Small intestine (tissue), 7 donors: ENCODE measurements at regions not wholly inside any gene's neighbourhood (a gene's known extent, or its start where the extent isn't known, plus 50 kb on each side); places are given as distances from the start of the nearest gene placed in this dataset.

ENCODE experiments used
- DNase-seq, 2 donors: peaks; one replicate each; pipeline versions ENCODE4 v3.0.0 to v3.0.0-alpha.2; 2013
- FAIRE-seq: peaks from 2 replicates; lab custom pipeline; 2012; peaks lifted over from hg19 to GRCh38; lab: Jason Lieb, UNC
- H3K27ac ChIP-seq, 3 donors: one replicate each; pipeline ENCODE4 v1.5.1; 2013; ENCODE audit warnings: low read length in 2 of 3, mild to moderate bottlenecking in 2 of 3, control low read depth in 1 of 3, inconsistent platforms in 1 of 3, low read depth in 1 of 3, moderate library complexity in 1 of 3
- H3K27me3 ChIP-seq, 3 donors: one replicate each; pipeline ENCODE4 v1.6.1; 2013; ENCODE audit warnings: low read length in 3 of 3, inconsistent platforms in 1 of 3; ENCODE audit not compliant: control insufficient read depth in 3 of 3, insufficient read depth in 3 of 3
- H3K36me3 ChIP-seq, 3 donors: one replicate each; pipeline ENCODE4 v1.6.1; 2013; ENCODE audit warnings: low read length in 3 of 3, inconsistent platforms in 1 of 3, low read depth in 1 of 3, mild to moderate bottlenecking in 1 of 3, moderate library complexity in 1 of 3; ENCODE audit not compliant: control insufficient read depth in 3 of 3, insufficient read depth in 2 of 3
- H3K4me1 ChIP-seq, 3 donors: one replicate each; pipeline ENCODE4 v1.6.1; 2013; ENCODE audit warnings: low read length in 2 of 3, inconsistent platforms in 1 of 3, low read depth in 1 of 3, mild to moderate bottlenecking in 1 of 3, moderate library complexity in 1 of 3; ENCODE audit not compliant: control insufficient read depth in 3 of 3, insufficient read depth in 2 of 3
- H3K4me3 ChIP-seq, 3 donors: one replicate each; pipeline ENCODE4 v1.5.1; 2013; ENCODE audit warnings: low read length in 3 of 3, control low read depth in 1 of 3, inconsistent platforms in 1 of 3, low read depth in 1 of 3, mild to moderate bottlenecking in 1 of 3, moderate library complexity in 1 of 3
- H3K9me3 ChIP-seq, 2 donors: one replicate each; pipeline ENCODE4 v1.6.1; 2013; ENCODE audit warnings: low read depth in 1 of 2, low read length in 1 of 2; ENCODE audit not compliant: control insufficient read depth in 2 of 2, insufficient read depth in 1 of 2
- WGBS, 3 donors: extraction: QIAGEN DNeasy Blood & Tissue Kit; methylation state at CpG; one replicate each; pipeline ENCODE4 v1.1.7; 2013; 5-methylcytosine and 5-hydroxymethylcytosine counted together
- donor health status: healthy with polysubstance abuse.
- donor health status: control.
- donor health status: control.
- donor health status: Bipolar disorder and iron deficiency.
- donor health status: healthy.

GRCh38 chr3:6249679-6250078 lies 611.2 kb upstream of the GRM7 start:
- FAIRE-seq (no peak), DNase-seq (no peak)
- Histone ChIP-seq H3K27me3 (no peaks in the 10 kb centered on the region), H3K36me3 (no peaks in the 10 kb centered on the region), H3K9me3 (no peaks in the 10 kb centered on the region), H3K27ac (no peak overlapping the region), H3K4me1 (no peaks in the 10 kb centered on the region), H3K4me3 (no peak overlapping the region)
- 77 to 81% (median 77%) methylated on average over 3 of the region's 3 CpGs for WGBS, 3 donors

GRCh38 chr3:6250167-6250566 lies 610.7 kb upstream of the GRM7 start:
- DNase-seq (no peak), FAIRE-seq (no peak)
- H3K4me1 ChIP-seq, result no peaks in the 10 kb centered on the region
- H3K27me3 ChIP-seq, result no peaks in the 10 kb centered on the region
- H3K36me3 ChIP-seq, result no peaks in the 10 kb centered on the region
- H3K27ac ChIP-seq, result no peak overlapping the region
- H3K9me3 ChIP-seq, result no peaks in the 10 kb centered on the region
- H3K4me3 ChIP-seq, result no peak overlapping the region

GRCh38 chr3:6251612-6252400 lies 609.1 kb upstream of the GRM7 start:
- FAIRE-seq, result no peak
- 56 to 69% (median 68%) methylated on average over 2 of the region's 2 CpGs for WGBS, 3 donors
- Histone ChIP-seq H3K36me3 (no peaks in the 10 kb centered on the region), H3K4me3 (no peak overlapping the region), H3K27ac (no peak overlapping the region), H3K9me3 (no peaks in the 10 kb centered on the region), H3K27me3 (no peaks in the 10 kb centered on the region), H3K4me1 (no peaks in the 10 kb centered on the region)
- DNase-seq, result no peak

GRCh38 chr3:6254490-6254889 lies 606.4 kb upstream of the GRM7 start:
- H3K4me3 ChIP-seq, result no peak overlapping the region
- DNase-seq (no peak), FAIRE-seq (no peak)
- WGBS, 3 donors, result 92 to 94% (median 93%) methylated on average over 1 of the region's 1 CpG
- no peaks in the 10 kb centered on the region for H3K36me3 ChIP-seq
- H3K4me1 ChIP-seq, result no peaks in the 10 kb centered on the region
- no peak overlapping the region for H3K27ac ChIP-seq
- no peaks in the 10 kb centered on the region for H3K27me3 ChIP-seq
- no peaks in the 10 kb centered on the region for H3K9me3 ChIP-seq

GRCh38 chr3:6255229-6255628 lies 605.7 kb upstream of the GRM7 start:
- no peak overlapping the region for H3K4me3 ChIP-seq
- no peak overlapping the region for H3K27ac ChIP-seq
- 96 to 97% (median 96%) methylated on average over 6 of the region's 6 CpGs for WGBS, 3 donors
- FAIRE-seq (no peak), DNase-seq (no peak)
- no peaks in the 10 kb centered on the region for H3K9me3 ChIP-seq
- no peaks in the 10 kb centered on the region for H3K27me3 ChIP-seq
- no peaks in the 10 kb centered on the region for H3K36me3 ChIP-seq
- H3K4me1 ChIP-seq, result no peaks in the 10 kb centered on the region

GRCh38 chr3:6260551-6261191 lies 600.2 kb upstream of the GRM7 start:
- Histone ChIP-seq H3K4me1 (no peaks in the 10 kb centered on the region), H3K27ac (no peak overlapping the region), H3K36me3 (no peaks in the 10 kb centered on the region), H3K9me3 (no peaks in the 10 kb centered on the region), H3K27me3 (no peaks in the 10 kb centered on the region), H3K4me3 (no peak overlapping the region)
- no peak for DNase-seq
- 80 to 83% (median 82%) methylated on average over 5 of the region's 5 CpGs for WGBS, 3 donors
- no peak for FAIRE-seq

- FAIRE-seq (no peak), DNase-seq (no peak)
- Histone ChIP-seq H3K9me3 (no peaks in the 10 kb centered on the region), H3K36me3 (no peaks in the 10 kb centered on the region), H3K27ac (no peak overlapping the region), H3K4me3 (no peak overlapping the region), H3K27me3 (no peaks in the 10 kb centered on the region), H3K4me1 (no peaks in the 10 kb centered on the region)
- 53 to 65% (median 54%) methylated on average over 2 of the region's 2 CpGs for WGBS, 3 donors
Measured at GRCh38 chr3:6262010-6262409, 598.9 kb upstream of the GRM7 start.

- Histone ChIP-seq H3K36me3 (no peaks in the 10 kb centered on the region), H3K4me3 (no peak overlapping the region), H3K9me3 (no peaks in the 10 kb centered on the region), H3K4me1 (no peaks in the 10 kb centered on the region), H3K27ac (no peak overlapping the region), H3K27me3 (no peaks in the 10 kb centered on the region)
- DNase-seq, result no peak
- 81 to 91% (median 83%) methylated on average over 1 of the region's 1 CpG for WGBS, 3 donors
- no peak for FAIRE-seq
Measured at GRCh38 chr3:6264036-6264435, 596.9 kb upstream of the GRM7 start.
